DMS53 (cell line): ENCODE measurements at regions not wholly inside any gene's neighbourhood (a gene's known extent, or its start where the extent isn't known, plus 50 kb on each side); places are given as distances from the start of the nearest gene placed in this dataset.
"Not testable (repeated sequence)": the region's sequence is repeated elsewhere in the genome, so short reads cannot be mapped to it uniquely, and the experiment has no call there.

Experiments used
- DNase-seq: peaks from one replicate; lab custom pipeline; 2025; lab: John Stamatoyannopoulos, UW

DNA sequence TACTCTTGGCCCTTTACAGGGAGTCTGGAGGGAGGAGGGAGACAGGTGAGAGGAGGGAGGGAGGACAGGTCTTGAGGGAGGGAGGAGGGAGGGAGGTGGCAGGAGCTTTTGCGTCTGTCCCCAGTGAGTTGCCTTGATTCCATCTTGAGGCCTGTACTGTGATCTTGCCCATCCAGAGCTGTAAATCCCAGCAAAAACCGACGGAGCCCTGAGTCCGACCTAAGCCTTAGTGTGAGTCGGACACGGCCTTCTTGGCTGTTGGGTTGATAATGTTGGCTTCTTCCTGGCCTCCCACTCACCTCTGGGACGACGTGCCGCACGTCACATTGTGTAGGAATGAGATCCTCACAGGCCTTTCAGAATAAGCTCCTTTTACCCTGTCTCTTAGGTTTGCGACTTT lies 72.5 kb downstream of the RGS12 start:
- no peak for DNase-seq

DNA sequence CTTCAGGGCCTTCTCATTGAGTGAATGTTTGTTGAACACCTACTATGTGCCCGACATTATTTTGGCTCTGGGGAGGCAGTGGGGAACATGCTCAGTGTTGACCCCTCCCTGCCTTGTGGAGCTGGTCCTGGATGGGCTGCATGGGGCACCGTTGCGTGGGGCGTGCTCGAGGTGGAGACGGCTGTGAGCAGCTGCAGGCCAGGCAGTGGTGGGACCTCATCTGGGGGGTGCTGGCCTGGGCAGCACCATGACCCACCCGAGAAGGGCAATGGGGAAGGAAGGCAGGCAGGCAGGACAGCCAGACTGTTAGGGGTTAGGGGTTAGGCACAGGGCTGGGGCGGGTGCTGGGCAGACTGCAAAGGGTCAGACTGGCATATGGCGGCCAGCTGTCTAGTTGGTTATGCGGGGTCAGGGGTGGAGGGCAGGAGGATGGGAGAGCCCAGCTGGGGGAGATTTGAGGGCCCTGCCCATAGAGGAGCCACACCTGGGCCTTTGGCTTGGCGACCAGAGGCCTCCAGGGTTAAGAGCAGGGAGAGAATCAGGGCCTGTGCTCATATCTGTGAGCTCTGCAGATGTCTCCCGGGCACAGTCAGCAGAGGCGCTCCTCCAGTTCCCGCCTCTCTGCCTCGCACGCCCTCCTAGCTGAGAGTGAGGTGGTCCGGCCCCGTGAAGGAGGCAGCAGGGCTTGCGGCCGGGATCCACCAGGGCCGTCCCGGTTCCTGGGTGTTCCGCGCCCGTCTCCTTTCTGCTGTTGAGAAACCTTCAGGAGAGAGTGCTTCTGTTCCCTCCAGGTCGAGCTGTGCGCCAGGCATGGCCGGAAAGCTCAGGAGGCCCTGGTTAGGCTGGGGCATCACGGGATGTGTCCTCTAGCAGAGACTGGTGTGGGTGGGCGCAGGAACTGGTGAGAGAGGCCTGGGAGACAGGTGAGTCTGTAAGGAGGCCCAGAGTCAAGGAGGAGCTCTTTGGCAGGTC lies 73.3 kb downstream of the RGS12 start:
- DNase-seq: no peak

DNA sequence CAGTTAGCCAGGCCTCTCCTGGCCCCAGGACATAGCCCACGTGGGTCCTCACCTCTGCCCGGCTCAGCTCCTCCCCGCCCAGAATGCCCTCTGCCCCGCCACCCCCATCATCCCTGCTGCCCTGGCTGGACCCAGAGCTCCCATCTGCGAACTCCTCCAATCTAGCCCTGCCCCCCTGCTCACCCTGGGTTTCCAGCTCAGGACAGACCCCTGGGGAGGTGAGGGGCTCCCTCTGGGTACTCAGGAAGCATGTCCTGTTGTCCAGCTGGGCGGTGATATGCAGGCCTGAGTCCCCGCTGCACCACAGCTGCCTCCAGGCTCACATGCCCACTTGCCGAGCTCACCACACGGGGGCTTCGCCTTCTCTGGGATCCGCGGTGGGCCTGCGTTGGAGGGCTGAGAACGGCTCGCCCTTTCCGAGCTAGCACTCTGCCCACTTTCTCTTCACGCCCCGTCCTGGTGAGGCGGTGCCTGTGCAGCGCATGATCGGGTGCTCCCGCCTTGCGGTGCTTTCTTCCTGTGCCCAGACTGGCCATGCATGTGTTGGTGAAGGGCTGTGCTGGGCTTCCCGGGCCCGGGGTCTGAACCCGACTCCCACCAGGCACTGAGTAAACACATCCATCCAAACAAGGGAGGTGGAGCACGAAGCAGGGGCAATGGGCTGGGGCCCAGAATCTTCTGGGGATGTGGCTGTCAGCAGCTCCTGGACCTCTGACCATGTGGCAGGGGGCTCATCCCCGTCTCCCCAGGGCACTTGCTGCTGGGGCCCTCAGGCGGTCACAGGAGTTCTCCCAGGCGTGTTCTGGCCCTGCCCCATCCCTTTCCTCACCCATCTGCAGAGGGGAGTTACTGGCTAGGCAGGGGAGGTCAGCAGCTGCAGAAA lies 74.3 kb downstream of the RGS12 start:
- no peak for DNase-seq

DNA sequence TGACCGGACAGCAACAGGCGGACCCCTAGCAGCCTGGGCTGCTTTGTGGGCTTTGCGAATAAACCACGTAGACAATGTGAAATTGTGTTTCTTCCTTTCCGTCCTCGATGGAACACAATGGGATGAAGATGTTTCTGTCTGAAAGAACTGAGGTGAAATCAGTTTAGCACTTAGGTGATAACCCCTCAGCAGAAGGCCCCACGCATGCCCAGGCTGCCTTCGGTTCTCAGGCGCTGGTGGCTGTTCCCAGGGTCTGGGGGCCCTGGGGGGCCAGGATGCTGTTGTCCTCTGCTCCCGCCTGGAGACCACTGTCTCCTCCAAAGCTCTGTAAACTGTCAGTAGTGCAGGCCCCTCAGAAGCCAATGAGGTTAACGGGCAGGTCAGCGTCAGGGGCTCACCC lies 73.9 kb upstream of the HGFAC start:
- DNase-seq: no peak

DNA sequence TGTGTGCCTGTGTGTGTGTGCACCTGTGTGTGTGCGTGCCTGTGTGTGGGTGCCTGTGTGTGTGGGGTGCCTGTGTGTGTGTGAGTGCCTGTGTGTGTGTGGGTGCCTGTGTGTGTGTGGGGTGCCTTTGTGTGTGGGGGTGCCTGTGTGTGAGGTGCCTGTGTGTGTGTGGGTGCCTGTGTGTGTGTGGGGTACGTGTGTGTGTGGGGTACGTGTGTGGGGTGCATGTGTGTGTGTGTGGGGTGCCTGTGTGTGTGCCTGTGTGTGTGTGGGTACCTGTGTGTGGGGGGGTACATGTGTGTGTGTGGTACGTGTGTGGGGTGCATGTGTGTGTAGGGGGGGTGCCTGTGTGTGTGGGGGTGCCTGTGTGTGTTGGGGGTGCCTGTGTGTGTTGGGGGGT lies 73.4 kb upstream of the HGFAC start:
- no peak for DNase-seq

DNA sequence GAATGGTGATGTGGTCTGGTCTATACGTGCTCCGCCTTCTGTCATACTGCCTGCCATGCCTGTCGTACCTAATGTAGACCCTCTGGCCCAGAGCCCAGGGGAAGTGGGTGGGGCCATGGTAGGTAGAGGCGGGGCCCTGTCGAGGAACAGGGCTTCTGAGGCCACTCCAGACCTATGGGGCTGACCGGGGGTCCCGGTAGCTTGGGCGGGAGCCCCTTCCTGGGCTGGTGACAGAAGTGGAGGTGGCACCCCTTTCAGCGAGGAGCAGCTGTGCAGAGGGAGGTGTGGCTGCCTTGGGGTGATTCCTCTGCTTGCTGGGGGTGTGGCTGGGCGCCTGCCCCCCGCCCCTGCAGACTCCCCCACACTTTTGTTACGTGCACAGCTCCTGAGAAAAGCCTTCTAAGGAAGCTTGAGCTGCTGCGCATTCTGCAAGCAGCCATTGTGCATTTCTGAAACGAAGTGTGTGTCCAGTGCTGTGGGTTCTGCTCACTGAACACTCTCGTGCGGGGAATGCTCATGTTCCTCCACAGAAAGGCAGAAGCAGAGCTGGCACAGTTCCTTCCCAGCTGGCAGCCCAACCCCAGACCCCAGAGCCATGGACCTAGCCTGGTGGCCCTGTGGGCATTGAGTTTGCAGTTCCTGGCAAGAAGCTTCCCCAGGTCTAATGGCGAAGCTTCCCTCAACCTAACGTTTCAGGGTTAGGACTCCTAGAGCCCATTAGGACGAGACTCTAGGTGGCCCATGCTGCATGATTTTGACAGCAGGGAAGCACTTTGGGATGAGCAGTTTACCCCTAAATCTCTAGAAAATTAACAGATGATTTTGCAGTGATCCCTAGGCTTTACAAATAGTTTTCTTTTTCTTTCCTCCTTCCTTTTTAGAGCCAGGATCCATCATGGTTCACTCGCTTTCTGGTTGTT lies 72.7 kb upstream of the HGFAC start:
- DNase-seq: no peak

DNA sequence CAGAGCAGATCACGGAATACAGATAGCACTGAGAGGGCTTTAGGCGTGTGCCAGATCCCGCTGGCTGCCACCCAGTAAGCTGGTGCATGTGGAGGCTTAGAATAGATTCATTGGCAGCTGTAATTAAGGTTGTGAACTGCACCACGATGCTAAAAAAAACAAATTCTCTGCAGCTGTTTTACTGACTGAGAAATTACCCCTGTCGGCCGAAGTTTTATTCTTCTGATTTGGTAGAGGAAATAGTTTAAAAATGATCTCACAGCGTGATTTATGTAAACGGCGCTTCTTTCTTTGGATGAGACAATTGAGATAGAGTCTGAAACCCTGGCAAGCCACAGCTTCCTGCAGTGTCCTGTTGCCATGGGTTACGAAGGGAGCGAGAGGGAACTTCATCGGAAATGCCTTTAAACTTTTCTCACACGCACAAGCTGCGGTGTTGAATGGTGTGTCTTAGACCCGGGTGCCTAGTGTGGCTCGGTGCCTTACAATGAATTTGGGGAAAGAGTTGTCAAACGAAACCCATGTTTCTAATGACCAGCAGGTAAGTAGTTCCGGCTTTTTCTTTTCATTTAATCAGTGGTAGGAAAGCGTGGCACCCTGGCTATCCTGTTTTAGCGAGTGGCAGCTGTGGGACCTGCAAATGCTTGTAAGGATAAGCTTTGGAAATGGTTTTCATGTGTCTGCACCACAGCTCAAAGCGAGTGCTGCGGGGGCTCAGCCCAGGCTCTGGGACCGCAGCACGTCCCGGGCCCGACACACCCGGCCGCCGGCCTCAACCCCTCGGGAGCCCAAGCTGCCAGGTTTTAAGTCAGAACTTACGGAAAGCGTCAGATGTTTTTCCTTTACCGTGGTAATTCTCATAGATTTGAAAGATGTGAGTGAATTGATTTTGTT lies 71.7 kb upstream of the HGFAC start:
- DNase-seq: no peak

DNA sequence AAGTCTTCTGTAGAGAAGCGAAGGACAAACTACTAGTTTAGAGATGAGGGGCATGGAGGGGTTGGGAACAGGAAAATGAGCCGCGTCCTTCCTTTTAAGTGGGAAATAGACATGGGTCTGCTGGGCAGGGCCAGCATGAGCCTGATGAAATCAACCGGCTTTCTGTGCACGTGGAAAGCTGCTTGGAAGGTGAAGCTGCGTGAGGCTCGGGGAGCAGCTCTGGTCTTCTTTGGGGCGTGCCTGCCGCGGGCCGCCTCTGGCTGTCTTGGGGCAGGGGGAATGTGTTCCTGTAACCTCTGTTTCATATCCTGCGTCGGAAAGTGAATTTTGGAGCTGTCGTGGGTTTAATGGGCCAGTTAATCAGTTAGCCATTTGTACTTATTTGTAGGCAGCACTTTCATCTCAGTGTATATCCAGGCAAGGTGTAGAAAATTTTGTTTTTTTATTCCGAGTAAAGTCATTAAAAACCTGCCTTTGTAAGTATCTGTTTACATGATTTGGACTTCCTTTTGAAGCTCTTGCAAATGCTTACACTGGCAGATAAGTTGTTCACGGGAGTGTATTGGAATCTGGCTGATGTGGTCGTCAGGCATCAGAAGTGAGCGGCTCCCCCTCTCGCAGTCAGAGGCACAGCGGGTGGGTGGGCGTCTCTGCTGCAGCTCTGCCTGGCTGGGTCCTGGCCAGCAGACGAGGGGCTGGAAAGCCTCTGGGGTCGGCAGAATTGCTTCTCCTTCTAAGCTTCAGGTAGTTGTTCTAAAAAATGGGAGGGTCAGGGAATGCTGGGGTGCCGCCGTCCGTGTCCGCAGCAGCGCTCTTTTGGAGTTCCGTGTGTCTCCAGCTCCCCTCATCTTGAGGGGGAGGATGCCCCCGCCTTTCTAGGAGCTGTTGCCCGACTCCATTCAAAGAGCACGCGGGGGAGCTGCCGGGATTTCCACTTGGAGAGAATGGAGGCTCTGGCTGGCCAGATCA lies 70.5 kb upstream of the HGFAC start:
- no peak for DNase-seq

DNA sequence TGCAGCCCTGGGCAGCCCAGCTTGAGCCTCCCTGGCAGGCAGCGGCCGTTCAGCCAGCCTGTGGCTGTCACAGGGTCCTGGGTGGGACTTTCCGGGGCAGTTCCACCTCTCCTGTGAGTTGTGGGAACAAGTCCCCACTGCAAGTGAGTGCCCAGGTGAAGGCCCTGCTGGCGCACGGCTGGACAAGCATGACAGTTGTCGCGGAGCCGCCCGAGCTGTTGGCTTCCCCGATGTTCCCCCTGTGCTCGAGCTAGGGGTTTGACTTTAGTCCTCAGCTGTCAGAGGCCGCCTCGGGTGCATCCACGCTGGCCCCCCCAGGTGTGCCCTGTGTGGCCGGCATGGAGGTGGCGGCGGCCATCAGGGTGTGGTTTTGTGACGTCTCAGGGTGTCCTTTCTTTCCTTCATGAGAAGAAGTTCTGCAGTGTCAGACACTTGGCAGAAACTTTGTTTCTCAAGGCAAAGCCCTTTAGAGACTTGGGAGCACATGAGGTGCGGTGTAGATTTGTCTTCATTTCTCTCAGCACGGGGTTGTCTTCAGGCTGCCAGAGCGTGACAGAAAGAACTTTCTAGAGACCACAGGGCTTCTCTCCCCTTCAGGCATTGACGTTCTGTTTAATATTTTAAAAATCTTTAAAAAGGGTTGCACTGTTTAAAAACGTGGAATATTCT lies 69.4 kb upstream of the HGFAC start:
- DNase-seq: no peak

DNA sequence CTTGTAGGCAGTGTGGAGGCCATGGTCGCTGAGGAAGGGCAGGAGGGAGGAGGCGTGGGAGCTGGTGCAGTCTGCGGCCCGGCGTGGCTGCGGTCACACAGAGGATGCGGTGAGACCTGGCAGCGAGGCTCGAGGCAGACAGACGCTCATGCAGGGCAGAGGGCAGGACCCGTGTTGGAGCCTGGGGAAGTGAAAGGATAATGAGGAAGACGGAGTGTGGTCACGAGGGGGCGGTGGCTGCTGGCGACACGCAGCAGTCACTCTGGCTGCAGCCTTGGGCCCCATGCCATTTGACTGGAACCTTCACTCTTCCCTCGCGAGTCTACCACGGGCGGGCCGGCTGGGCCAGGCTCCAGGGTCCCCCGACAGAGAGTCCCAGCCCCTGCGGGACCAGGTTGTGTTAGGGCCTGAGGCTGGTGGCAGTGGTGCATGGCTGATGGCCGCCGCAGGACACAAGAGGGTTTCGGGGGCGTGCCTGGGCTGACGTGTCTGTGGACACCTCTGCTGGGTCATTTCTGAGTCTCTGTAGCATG lies 68.8 kb upstream of the HGFAC start:
- no peak for DNase-seq

DNA sequence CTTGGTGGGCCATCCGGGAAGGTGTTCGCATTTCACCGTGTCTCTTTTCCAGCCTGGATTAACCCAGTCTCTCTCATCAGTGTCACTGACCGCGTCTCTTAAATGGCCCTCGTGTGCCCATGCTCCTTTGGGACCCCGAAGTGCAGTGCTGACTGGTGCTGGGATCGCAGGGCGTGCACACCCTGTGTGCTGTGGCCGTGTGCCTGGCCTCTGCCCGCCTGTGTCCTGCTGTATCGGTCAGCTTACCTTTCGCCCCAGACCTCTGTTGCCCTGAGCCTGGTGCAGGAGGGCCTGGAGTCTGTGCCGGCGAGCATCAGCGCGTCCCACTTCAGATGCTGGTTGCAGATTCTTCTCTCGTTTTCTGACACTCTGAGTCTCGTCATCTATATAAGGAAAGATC lies 68.3 kb upstream of the HGFAC start:
- DNase-seq: no peak

DNA sequence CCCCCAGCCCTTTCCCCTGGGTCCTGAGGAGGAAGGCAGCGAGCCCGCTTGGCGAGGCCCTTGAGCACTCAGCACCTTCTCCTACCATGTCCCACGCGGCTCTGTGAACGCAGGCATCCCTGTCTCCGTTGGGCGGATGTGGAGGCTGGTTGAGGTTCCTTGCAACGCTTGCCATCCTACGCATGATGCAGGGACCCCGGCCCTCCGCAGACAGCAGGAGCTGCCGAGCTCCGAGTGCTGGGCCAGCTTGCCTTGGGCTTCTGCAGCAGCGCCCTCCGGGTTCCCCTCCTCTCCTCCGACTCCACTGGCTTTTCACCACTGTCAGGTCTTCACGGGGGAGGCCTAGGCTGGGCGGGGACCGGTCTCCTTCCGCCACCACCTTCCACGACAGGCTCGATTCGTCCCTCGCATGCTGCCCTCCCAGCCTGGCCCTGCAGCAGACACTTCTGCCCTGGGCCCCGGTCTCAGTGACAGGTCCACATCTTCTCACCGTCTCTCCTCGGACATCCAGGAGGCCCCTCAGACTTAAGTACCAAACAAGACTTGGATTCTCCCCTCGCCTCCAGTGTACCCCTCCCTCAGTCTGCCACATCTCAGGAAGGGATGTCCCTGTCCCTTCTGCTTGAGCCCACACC lies 67.6 kb upstream of the HGFAC start:
- DNase-seq: no peak

DNA sequence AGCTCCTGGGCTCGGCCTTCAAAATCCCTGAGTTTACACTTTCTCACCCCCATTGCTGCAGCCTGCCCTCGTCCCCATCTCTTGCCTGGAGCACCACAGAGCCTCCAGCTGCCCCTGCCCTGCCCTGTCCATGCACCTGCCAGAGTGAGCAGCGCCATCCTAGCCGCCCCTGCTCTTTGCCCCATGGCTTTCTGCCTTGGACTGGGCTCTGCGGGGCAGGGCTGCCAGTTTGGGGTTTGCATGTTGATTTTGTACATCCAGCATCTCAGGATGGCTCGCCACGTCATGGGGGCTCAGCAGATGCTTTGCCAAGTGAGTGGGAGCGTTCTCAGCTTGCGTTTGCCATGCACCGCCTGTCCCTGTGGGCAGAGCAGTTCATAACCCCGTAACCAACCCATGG lies 67.1 kb upstream of the HGFAC start:
- DNase-seq: no peak

DNA sequence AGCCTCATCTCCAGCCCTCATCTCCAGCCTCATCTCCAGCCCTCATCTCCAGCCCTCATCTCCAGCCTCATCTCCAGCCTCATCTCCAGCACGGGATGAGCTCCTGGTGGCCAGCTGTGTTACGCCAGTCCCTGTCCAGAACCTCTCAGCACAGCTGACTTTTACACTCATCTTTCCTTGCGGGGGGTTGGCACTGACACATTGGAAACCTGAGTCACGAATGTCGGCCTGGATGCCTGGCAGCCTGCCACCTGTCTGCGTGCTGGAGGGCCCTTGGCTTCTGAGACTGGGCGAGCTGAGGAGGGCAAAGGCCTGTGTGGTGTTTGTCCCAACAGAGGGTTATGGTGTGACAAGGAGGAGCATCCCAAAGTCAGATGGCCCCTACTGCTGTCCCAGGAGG lies 66.1 kb upstream of the HGFAC start:
- no peak for DNase-seq

DNA sequence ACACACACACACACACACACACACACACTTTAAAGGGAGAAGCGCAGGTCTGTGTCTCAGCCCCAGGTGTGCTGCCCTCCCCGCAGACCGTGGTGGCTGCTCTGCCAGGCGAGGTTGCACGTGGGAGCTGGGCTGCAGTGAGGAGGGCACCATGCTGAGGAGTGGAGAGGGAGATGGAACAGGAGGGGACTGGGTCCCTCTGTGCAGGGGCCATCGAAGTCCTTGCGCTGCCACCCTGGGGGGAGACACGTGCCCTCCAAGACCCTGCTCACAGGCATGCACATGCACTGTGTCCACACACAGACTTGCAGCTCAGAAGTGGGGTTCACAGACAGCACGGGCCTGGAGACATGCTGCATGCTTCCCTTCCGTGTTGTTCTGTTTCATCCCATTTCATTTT lies 65.5 kb upstream of the HGFAC start:
- DNase-seq: no peak

DNA sequence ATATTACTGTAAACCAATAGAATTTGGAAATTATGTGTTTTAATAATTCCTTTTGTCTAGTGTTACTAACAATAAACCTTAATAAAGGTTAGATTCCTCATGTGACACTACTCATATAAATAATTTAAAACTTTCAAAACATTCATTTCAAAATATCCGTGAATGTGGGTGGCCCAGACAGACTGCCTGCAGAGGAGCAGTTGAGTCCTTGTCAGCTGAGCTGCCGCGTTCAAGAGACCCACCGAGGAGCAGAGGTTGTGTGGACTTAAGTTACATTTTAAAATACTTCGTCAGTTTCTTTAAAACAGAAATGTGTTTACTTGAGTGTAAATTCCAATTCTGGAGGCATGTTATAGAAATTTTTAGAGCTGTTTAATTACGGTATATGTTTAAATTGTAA lies 64.2 kb upstream of the HGFAC start:
- no peak for DNase-seq

DNA sequence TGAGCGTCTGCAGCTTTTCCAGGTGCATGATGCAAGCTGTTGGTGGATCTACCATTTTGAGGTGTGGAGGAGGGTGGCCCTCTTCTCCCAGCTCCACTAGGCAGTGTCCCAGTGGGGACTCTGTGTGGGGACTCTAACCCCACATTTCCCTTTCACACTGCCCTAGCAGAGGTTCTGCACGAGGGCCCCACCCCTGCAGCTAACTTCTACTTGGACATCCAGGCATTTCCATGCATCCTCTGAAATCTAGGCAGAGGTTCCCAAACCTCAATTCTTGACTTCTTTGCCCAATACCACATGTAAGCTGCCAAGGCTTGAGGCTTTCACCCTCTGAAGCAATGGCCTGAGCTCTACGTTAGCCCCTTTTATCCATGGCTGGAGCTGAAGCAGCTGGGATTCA lies 61.4 kb upstream of the HGFAC start:
- peak; percentile 38 for DNase-seq

DNA sequence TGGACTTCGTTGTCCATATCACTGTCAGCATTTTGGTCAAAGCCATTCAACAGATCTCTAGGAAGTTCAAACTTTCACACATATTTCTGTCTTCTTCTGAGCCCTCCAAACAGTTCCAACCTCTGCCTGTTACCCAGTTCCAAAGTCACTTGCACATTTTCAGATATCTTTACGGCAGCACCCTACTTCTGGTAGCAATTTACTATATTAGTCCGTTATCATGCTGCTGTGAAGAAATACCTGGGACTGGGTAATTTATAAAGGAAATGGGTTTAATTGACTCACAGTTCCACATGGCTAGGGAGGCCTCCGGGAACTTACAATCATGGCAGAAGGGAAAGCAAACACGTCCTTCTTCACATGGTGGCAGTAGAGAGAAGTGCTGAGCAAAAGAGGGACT lies 60.6 kb upstream of the HGFAC start:
- DNase-seq: not testable (repeated sequence)
